ENCODE measurements at regions not wholly inside any gene's neighbourhood (a gene's known extent, or its start where the extent isn't known, plus 50 kb on each side); places are given as distances from the start of the nearest gene placed in this dataset.

DNA sequence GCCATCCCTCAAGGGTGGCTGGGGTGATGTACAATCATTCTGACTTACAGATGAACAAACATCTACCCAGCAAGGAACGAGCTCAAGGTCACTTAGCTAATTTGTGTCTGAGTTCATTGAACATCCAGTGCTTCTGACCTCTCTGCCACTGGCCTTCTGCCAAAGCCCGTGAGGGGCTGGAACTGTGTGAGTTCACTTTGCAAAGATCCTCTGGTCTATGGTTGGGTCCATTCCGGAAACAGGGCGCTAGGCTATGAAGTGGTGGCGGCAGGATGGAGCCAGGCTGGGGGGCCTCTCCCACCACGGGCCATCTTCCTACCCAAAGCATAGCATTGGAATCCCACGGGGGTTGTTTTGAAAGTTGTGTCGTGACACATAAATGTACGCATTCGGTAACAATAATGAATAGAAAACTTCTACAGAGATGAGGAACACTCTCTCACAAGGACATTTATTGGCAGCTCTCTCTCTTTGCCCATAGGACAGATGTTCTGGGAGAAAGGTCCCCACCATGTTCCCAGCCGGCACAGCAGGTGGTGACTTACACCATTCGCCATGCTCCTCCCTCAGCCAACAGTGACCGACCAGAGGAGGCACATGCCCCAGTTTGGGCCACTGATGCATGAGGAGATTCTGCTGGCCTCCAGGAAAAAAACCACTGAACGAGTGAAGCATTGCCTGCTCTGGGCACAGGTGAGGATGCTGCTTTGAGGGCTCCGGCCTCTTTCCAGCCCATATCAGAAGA is 214.7 kb upstream of the CHRNA7 start:
- DNase-seq: no peak

GRCh38 chr15:31822463-31822862 is 207.9 kb upstream of the CHRNA7 start:
- DNase-seq: no peak

GRCh38 chr15:31824024-31824423 is 206.3 kb upstream of the CHRNA7 start:
- no peak for DNase-seq

GRCh38 chr15:31828594-31828993 is 201.7 kb upstream of the CHRNA7 start:
- no peak for DNase-seq

DNA sequence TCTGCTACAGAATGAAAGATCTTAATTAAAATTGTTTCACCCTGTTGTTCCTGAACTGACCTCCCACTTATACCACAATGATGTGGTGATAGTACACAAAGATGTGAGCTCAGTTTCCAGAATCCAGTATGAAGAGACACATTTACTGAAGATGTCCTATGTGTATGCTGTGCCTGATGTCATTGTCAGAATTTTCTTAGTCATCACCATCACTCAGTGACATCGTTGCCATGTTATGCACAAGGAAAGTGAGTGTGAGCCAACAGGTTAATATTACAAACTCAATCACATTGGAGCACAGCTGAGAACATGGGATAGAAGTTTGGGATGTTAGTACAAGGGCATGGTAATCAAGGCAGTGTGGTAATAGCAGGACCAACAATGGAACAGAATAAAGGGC is 199.7 kb upstream of the CHRNA7 start:
- no peak for DNase-seq

- no peak for DNase-seq
These were observed 198.7 kb upstream of the CHRNA7 start for GRCh38 chr15:31831596-31831995.

DNA sequence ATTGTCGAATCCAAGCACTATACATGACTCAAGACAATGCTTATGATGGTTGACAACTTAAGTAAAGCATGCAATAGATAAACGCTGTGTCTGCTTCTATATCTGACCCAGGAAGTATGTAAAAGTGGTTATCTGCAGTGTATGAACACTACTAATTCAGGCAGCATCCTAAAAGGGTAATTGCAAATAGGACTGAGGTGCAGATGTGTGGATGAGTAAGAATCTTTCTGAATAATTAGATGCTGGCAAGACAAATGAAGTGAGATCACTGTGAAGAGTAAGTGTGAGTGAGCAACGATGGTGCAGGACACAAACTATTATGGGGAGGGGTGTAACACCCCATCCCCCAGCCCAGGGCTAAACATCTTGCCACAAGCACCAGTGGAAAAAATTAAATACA is 195.7 kb upstream of the CHRNA7 start:
- DNase-seq: no peak

GRCh38 chr15:31839388-31839787 is 190.9 kb upstream of the CHRNA7 start:
- no peak for DNase-seq

GRCh38 chr15:31840849-31841476 is 189.4 kb upstream of the CHRNA7 start:
- DNase-seq: no peak

- DNase-seq: no peak
These were observed 187.7 kb upstream of the CHRNA7 start for GRCh38 chr15:31842532-31843195.

DNA sequence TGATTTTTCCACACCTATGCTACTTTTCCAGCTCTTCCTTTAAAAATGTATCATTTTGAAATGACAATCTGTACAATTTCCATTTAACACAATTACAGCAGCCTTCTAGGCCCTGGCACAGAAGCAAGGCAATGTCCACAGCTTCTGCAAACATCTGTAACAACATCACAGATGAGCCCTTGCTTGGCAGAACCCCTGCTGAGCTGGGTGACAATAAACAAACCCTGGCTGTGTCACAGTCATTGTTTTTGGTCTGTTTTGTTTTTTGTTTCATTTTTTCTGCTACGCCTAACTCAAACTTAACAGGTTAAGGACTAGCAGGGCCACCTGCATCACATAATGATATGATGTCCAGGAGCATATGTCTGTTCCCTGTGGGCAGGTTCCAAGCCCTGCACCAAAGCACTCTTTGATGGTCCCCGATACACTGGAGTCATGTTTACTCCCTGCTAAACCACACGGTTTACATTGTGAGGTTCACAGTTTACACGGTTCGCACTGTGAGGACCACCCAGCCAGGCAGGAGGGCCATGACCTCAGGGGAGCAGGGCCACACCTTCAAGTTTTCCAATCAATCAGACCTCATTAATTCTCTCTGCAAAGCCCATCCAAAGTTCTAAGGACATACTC is 186.8 kb upstream of the CHRNA7 start:
- DNase-seq: no peak

DNA sequence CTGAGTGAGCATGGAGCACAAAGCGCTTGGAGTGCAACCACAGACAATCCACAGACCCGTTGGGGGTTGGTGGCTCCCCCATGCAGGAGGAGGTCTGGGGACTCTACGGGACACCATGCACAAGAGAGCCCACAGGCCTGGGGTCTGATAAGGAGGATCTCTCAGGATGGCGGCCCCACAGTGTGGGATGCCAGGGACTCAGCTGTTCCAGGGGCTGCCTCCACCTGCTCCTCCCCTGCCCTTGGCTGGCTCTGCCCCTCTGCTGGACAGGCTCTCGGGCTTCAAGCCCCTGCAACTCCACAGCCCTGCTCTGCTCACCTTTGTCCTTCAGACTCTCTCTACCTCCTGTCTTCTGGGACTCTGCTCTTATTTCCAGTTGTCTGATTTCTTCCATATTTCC is 184.5 kb upstream of the CHRNA7 start:
- DNase-seq: no peak

DNA sequence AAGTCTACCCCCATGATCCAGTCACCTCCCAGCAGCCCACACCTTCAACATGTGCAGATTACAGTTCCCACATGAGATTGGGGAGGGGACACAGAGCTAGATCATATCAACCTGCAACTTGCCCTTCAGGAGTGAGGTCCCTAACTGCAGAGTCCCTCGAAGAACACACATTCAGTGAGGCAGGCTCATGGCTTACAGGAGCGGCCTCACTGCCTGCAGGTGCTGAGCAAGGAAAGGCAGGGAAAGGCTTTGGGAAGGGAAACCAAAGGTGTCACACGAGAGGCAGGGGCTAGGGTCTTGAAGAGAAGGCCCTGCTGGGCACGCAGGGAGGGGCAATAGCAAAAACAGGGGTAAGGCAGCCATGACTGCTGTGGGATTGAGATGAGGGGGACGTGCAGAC is 182.4 kb upstream of the CHRNA7 start:
- DNase-seq: no peak

DNA sequence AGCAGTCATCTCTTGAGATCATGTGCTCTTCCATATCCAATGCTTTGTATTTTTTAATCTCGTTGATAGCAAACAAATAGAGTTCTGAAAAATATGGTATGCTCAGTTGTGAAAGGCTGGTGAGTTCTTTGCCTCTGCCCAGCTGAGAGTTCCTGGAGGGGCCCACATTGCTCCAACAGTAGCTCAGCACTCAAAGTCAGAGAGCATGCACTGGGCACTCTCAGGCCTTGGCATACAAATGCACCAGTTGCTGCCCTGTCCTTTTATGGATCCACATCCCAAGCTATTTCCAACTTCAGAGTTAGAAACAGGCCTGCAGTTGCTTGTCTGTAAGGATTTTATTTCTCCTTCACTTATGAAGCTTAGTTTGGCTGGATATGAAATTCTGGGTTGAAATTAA is 181.7 kb upstream of the CHRNA7 start:
- no peak for DNase-seq

GRCh38 chr15:31852933-31853799 is 177.1 kb upstream of the CHRNA7 start:
- DNase-seq: no peak

GRCh38 chr15:31856581-31856980 is 173.7 kb upstream of the CHRNA7 start:
- DNase-seq: no peak

- DNase-seq: no peak
These were observed 173.1 kb upstream of the CHRNA7 start for GRCh38 chr15:31857194-31857593.

DNA sequence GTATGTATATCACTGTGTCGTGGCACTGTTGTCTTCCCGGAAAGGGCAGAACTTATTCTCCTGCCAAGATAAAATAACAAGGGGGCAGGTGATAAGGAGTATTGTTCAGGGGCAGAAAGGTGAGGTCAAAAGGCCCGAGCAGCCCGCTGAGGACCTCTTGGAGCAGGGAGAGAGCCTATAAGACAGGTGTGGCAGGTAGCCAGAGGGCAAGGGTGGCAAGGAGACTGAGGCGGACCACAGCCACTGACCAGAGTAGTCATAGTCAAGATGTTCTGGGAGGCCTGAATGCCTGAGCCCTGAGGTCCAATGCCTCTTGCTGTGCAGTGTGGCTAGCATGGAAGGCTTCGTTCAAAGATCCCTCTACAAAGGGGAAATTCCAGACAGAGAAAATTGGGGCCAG is 172.3 kb upstream of the CHRNA7 start:
- no peak for DNase-seq

- DNase-seq: no peak
These were observed 164.1 kb upstream of the CHRNA7 start for GRCh38 chr15:31866248-31866647.

DNA sequence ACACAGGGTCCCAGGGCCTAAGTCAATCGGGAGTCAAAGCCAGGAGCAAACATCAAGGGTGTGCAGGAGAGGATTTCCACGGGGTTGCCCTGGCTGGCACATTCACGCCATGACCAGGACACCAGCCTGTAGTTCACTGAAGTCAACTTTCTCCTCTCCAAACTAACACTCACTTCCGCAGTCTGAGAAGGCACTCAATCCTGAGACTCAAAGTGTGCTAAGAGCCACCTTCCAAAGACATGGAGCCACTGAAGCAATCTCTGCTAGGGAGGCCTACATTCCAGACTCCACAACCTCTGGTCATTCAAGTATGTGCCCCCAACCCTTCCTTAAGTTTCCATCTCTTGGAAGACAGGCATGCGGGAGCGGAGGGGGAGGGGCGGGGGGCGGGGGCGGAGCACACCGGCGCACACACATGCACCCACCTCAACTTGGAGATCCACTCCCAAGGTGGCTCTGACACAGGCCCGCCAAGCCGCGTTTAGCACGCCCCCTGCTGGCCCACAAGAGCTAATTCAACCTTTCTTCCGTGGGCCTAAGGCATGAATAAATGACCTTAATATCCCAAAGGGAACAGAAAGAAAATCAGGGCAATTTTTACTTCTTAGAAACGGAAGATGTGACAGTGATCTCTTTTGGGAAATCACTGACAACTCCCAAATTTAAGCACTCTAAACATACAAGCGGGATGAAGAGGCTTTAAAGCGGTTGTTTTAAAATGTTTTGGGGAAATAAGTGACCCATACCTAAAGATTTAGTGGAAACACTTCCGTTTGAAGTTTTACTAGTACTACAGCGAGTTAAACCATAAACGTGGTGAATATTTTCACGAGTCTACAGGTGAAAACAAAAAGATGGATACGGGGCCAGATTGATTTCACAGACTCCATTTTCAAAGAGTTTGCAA is 162.5 kb upstream of the CHRNA7 start:
- peak; percentile 33 for DNase-seq

All from muscle of arm (tissue), 1 donor.